Nephron progenitor cell (in vitro differentiated cells): ENCODE measurements at regions not wholly inside any gene's neighbourhood (a gene's known extent, or its start where the extent isn't known, plus 50 kb on each side); places are given as distances from the start of the nearest gene placed in this dataset.
A peak's percentile ranks its signal among the peaks of the same experiment; 100 is the strongest.

ENCODE experiments used
- DNase-seq: peaks from one replicate; pipeline ENCODE4 v3.0.0; 2021
- H3K27ac Mint-ChIP-seq: 2 replicates; pipeline ENCODE4 v1.8.0; 2021; ENCODE audit warnings: mild to moderate bottlenecking, moderate library complexity, mixed read lengths
- H3K27me3 Mint-ChIP-seq: 2 replicates; pipeline ENCODE4 v1.8.0; 2021; ENCODE audit warnings: mild to moderate bottlenecking, low read depth, mixed read lengths; ENCODE audit not compliant: poor library complexity
- H3K36me3 Mint-ChIP-seq: 2 replicates; pipeline ENCODE4 v1.8.0; 2021; ENCODE audit warnings: low read depth, mixed read lengths
- H3K4me1 Mint-ChIP-seq: 2 replicates; pipeline ENCODE4 v1.8.0; 2021; ENCODE audit warnings: mixed read lengths
- H3K4me3 Mint-ChIP-seq: 2 replicates; pipeline ENCODE4 v1.8.0; 2021; ENCODE audit warnings: mild to moderate bottlenecking, moderate library complexity, mixed read lengths
- H3K9me3 Mint-ChIP-seq: 2 replicates; pipeline ENCODE4 v1.8.0; 2021; ENCODE audit warnings: mild to moderate bottlenecking, moderate library complexity, mixed read lengths
- CTCF ChIP-seq: fragments of 200-600 bp; sonication (generic); IDR thresholded peaks from 2 replicates; pipeline ENCODE4 v1.5.0; 2021; ENCODE audit warnings: antibody characterized with exemption

- TF ChIP-seq CTCF, result no peak
- DNase-seq, result no peak
- Mint-ChIP-seq H3K36me3 (no peaks in the 10 kb centered on the region), H3K27me3 (peaks cover 7% of the 10 kb centered on the region), H3K9me3 (no peaks in the 10 kb centered on the region), H3K4me1 (no peaks in the 10 kb centered on the region), H3K27ac (no peak overlapping the region), H3K4me3 (no peak overlapping the region)
These were observed 341.6 kb upstream of the HAND2 start for GRCh38 chr4:173871643-173872042.

- DNase-seq, result no peak
- Mint-ChIP-seq H3K27me3 (peaks cover 12% of the 10 kb centered on the region), H3K36me3 (no peaks in the 10 kb centered on the region), H3K27ac (no peak overlapping the region), H3K4me1 (no peaks in the 10 kb centered on the region), H3K9me3 (peaks cover 10% of the 10 kb centered on the region), H3K4me3 (no peak overlapping the region)
- TF ChIP-seq CTCF, result no peak
These were observed 336.4 kb upstream of the HAND2 start for GRCh38 chr4:173866322-173867026.

- Mint-ChIP-seq H3K4me3 (no peak overlapping the region), H3K36me3 (no peaks in the 10 kb centered on the region), H3K9me3 (peaks cover 17% of the 10 kb centered on the region), H3K4me1 (peaks cover 20% of the 10 kb centered on the region), H3K27me3 (peaks cover 12% of the 10 kb centered on the region), H3K27ac (no peak overlapping the region)
- DNase-seq, result no peak
- TF ChIP-seq CTCF, result no peak
These were observed 332.7 kb upstream of the HAND2 start for GRCh38 chr4:173862754-173863153.

- H3K4me3 Mint-ChIP-seq, result no peak overlapping the region
These were observed 330.1 kb upstream of the HAND2 start for GRCh38 chr4:173860094-173860493.

GRCh38 chr4:173859091-173859713, 329.2 kb upstream of the HAND2 start:
- H3K9me3 Mint-ChIP-seq, result peaks cover 11% of the 10 kb centered on the region
- peaks cover 7% of the 10 kb centered on the region for H3K27me3 Mint-ChIP-seq
- no peaks in the 10 kb centered on the region for H3K36me3 Mint-ChIP-seq
- H3K27ac Mint-ChIP-seq, result peak overlapping the region; percentile 66
- no peak for DNase-seq
- peaks cover 20% of the 10 kb centered on the region for H3K4me1 Mint-ChIP-seq
- no peak for TF ChIP-seq CTCF
- no peak overlapping the region for H3K4me3 Mint-ChIP-seq

More at GRCh38 chr4:173860094-173860493, 330.1 kb upstream of the HAND2 start:
- H3K27ac Mint-ChIP-seq, result no peak overlapping the region
- H3K9me3 Mint-ChIP-seq, result peaks cover 17% of the 10 kb centered on the region
- no peaks in the 10 kb centered on the region for H3K36me3 Mint-ChIP-seq
- no peak for TF ChIP-seq CTCF
- no peak for DNase-seq
- H3K27me3 Mint-ChIP-seq, result peaks cover 12% of the 10 kb centered on the region
- H3K4me1 Mint-ChIP-seq, result peaks cover 20% of the 10 kb centered on the region

GRCh38 chr4:173858471-173858870, 328.4 kb upstream of the HAND2 start:
- Mint-ChIP-seq H3K9me3 (peaks cover 11% of the 10 kb centered on the region), H3K4me1 (peaks cover 20% of the 10 kb centered on the region), H3K36me3 (no peaks in the 10 kb centered on the region), H3K4me3 (no peak overlapping the region), H3K27ac (no peak overlapping the region), H3K27me3 (peaks cover 5% of the 10 kb centered on the region)
- no peak for DNase-seq
- TF ChIP-seq CTCF, result no peak
